ENCODE measurements at regions not wholly inside any gene's neighbourhood (a gene's known extent, or its start where the extent isn't known, plus 50 kb on each side); places are given as distances from the start of the nearest gene placed in this dataset.

DNA sequence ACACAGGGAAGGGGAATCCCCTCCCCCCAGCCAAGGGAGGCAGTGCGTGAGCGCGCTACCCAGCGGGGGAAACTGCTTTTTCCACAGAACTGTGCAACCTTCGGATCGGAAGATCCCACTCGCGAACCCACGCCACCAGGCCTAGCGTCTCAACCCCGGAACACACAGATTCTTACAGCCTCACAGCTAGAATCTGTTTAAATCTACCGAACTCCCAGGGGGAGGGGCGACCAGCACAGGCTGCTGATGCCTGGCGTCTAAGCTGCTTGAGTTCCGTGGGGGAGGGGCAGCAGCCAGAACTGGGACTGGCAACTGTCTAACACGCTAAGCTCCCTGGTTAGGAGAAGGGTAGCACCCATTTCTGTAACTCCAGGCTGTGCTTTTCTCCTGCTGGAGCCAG, 217.3 kb upstream of the TENT5A start:
- H3K27ac Mint-ChIP-seq (ENCODE audit: unreplicated experiment): no peak overlapping the region
- H3K4me3 Mint-ChIP-seq (ENCODE audit: unreplicated experiment): no peak overlapping the region
- no peaks in the 10 kb centered on the region for H3K4me1 Mint-ChIP-seq (ENCODE audit: low read depth)

DNA sequence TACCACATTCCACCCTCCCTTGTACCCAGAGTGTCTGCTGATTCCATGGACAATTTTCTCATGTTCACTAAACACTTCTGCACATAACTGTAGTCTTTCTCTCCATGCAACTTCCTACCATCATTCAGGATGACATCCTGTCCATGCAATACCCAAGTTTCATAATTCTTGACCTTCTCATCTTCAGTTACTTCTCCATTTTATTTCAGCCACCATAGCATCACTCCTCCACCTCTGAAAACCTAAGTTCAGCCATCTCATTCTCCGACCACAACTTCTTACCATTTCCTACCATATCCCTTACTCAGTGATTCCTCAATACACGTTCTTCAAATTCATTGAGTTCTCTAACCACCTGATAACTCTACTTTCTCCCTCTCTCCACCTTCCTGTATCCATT, 216.5 kb upstream of the TENT5A start:
- Mint-ChIP-seq H3K27ac (ENCODE audit: unreplicated experiment) (no peak overlapping the region), H3K4me3 (ENCODE audit: unreplicated experiment) (no peak overlapping the region), H3K4me1 (ENCODE audit: low read depth) (no peaks in the 10 kb centered on the region), H3K36me3 (ENCODE audit: low read depth) (peaks cover 13% of the 10 kb centered on the region), H3K27me3 (ENCODE audit: low read depth) (no peaks in the 10 kb centered on the region), H3K9me3 (ENCODE audit: low read depth) (peaks cover 23% of the 10 kb centered on the region)
- no peak for DNase-seq (ENCODE audit: low spot score)
- TF ChIP-seq, protein P1, sequence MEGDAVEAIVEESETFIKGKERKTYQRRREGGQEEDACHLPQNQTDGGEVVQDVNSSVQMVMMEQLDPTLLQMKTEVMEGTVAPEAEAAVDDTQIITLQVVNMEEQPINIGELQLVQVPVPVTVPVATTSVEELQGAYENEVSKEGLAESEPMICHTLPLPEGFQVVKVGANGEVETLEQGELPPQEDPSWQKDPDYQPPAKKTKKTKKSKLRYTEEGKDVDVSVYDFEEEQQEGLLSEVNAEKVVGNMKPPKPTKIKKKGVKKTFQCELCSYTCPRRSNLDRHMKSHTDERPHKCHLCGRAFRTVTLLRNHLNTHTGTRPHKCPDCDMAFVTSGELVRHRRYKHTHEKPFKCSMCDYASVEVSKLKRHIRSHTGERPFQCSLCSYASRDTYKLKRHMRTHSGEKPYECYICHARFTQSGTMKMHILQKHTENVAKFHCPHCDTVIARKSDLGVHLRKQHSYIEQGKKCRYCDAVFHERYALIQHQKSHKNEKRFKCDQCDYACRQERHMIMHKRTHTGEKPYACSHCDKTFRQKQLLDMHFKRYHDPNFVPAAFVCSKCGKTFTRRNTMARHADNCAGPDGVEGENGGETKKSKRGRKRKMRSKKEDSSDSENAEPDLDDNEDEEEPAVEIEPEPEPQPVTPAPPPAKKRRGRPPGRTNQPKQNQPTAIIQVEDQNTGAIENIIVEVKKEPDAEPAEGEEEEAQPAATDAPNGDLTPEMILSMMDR (IDR thresholded peaks at IDR 0.05): no peak

More for the DNA sequence above, 217.3 kb upstream of the TENT5A start:
- Mint-ChIP-seq H3K36me3 (ENCODE audit: low read depth) (peaks cover 13% of the 10 kb centered on the region), H3K27me3 (ENCODE audit: low read depth) (no peaks in the 10 kb centered on the region), H3K9me3 (ENCODE audit: low read depth) (peaks cover 23% of the 10 kb centered on the region)
- peak; percentile 61 for DNase-seq (ENCODE audit: low spot score)
- TF ChIP-seq, protein P1 (IDR thresholded peaks at IDR 0.05): no peak

- TF ChIP-seq, protein P1 (IDR thresholded peaks at IDR 0.05): no peak
- no peak overlapping the region for H3K4me3 Mint-ChIP-seq (ENCODE audit: unreplicated experiment)
- H3K27me3 Mint-ChIP-seq (ENCODE audit: low read depth): no peaks in the 10 kb centered on the region
- no peak for DNase-seq (ENCODE audit: low spot score)
- peaks cover 10% of the 10 kb centered on the region for H3K9me3 Mint-ChIP-seq (ENCODE audit: low read depth)
- no peak overlapping the region for H3K27ac Mint-ChIP-seq (ENCODE audit: unreplicated experiment)
- H3K4me1 Mint-ChIP-seq (ENCODE audit: low read depth): no peaks in the 10 kb centered on the region
- peaks cover 3% of the 10 kb centered on the region for H3K36me3 Mint-ChIP-seq (ENCODE audit: low read depth)
These were observed 214.5 kb upstream of the TENT5A start for GRCh38 chr6:81966968-81967367.

GRCh38 chr6:81962198-81962597, 209.7 kb upstream of the TENT5A start:
- no peak overlapping the region for H3K4me3 Mint-ChIP-seq (ENCODE audit: unreplicated experiment)
- peaks cover 4% of the 10 kb centered on the region for H3K36me3 Mint-ChIP-seq (ENCODE audit: low read depth)
- peaks cover 10% of the 10 kb centered on the region for H3K9me3 Mint-ChIP-seq (ENCODE audit: low read depth)
- TF ChIP-seq, protein P1 (IDR thresholded peaks at IDR 0.05): no peak
- no peak for DNase-seq (ENCODE audit: low spot score)
- no peak overlapping the region for H3K27ac Mint-ChIP-seq (ENCODE audit: unreplicated experiment)
- H3K27me3 Mint-ChIP-seq (ENCODE audit: low read depth): no peaks in the 10 kb centered on the region
- H3K4me1 Mint-ChIP-seq (ENCODE audit: low read depth): no peaks in the 10 kb centered on the region

GRCh38 chr6:81950877-81951276, 198.4 kb upstream of the TENT5A start:
- TF ChIP-seq, protein P1 (IDR thresholded peaks at IDR 0.05): no peak
- no peak overlapping the region for H3K27ac Mint-ChIP-seq (ENCODE audit: unreplicated experiment)
- no peak for DNase-seq (ENCODE audit: low spot score)
- no peaks in the 10 kb centered on the region for H3K36me3 Mint-ChIP-seq (ENCODE audit: low read depth)
- peaks cover 16% of the 10 kb centered on the region for H3K4me1 Mint-ChIP-seq (ENCODE audit: low read depth)
- no peaks in the 10 kb centered on the region for H3K27me3 Mint-ChIP-seq (ENCODE audit: low read depth)
- peaks cover 7% of the 10 kb centered on the region for H3K9me3 Mint-ChIP-seq (ENCODE audit: low read depth)
- no peak overlapping the region for H3K4me3 Mint-ChIP-seq (ENCODE audit: unreplicated experiment)

All from chondrocyte (in vitro differentiated cells).